GM18861 (cell line): ENCODE measurements at regions not wholly inside any gene's neighbourhood (a gene's known extent, or its start where the extent isn't known, plus 50 kb on each side); places are given as distances from the start of the nearest gene placed in this dataset.
"Not testable (repeated sequence)": the region's sequence is repeated elsewhere in the genome, so short reads cannot be mapped to it uniquely, and the experiment has no call there.

Source experiments
- ATAC-seq: cut with Tn5 transposase; IDR thresholded peaks from one replicate; pipeline ENCODE4 v1.9.1; 2021; ENCODE audit not compliant: unreplicated experiment

DNA sequence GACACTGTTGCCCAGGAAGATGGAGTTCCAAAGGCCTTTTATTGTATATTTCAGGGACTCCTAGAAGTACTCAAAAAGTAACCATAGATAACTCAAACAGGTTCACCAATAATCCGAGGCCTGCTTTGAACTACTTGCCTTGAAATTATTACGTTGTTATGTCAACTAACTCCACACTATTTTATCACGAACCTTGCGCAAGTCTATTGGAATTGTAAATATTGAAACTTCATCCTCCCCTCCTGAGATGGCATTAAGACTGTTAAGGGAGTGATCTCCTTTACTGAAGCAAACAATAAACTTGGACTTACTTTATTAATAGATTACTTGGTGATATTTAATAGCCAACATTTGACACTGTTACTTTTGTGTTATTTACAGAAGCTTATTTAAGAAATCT lies 199.6 kb upstream of the GADL1 start:
- no peak for ATAC-seq

DNA sequence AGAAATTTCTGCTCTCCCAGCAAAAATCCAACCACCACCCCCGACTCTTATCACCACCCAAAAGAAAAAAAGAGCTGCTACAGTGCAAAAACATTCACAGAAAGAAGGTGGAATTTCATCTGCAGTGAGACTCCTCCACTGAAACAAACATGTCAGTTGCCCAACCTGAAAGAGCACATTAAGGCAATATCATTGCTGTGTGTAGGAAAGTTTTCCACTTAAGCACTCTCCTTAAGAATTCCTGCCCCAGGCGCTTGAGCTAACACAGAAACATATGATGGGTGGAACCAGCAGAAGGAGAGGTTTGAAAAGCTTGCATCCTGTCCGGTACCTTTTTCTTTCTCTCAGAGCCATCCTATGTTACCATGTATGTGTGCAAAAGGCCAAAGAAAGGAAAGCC lies 200.8 kb upstream of the GADL1 start:
- no peak for ATAC-seq

DNA sequence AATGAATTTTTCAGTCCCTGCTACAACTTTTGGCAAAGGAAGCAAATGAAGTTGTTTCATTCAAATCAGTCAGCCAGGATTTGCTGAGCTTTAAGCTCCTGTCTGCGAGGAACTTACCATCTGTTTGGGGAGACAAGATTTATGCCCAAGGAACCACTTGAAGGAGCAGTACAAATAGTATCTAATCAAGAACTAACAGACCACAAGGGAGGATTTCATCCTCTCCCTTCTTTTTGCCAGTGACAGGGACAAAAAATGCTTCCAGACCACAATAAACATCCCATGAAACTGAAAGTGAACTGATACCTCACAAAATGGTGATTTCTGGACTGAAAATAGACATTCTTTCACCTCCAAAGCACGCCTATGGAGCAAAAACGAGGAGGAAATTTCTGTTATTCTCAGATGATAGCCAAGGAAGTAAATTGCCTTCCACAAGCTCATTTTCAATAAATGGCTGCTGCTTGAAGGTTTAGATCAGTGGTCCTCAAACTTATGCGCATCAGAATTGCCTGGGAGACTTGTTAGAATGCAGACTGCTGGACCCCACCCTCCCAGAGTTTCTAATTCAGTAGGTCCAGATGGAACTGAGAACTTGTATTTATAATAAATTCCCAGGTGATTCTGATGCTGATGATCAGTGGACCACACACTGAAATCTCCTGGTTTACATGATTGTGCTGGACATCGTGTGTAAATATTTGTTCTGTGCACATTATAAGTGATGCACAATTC lies 202.4 kb upstream of the GADL1 start:
- no peak for ATAC-seq

- no peak for ATAC-seq
Observed at GRCh38 chr3:31100519-31100918, 206.1 kb upstream of the GADL1 start.

- ATAC-seq = not testable (repeated sequence)
Observed at GRCh38 chr3:31101285-31101684, 206.8 kb upstream of the GADL1 start.

GRCh38 chr3:31102196-31102879 lies 207.9 kb upstream of the GADL1 start:
- ATAC-seq = no peak

DNA sequence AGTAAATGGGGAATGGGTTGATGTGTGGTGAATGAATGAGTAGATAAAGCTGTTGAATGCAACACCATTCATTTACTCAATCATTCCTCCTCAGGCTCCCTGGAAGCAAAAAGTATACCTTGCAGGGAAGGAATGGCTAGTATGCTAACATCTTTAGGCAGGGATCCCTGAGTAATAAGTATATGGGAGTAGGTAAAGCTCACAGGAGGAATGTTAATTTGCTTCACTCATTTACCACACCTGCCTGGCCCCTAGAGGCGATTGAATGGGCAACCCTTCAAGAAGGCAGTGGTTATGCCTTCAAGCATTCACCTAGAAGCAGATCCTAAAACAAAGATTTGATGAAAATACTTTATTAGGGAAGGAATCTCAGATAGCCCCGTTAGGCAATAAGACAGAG lies 208.7 kb upstream of the GADL1 start:
- no peak for ATAC-seq

DNA sequence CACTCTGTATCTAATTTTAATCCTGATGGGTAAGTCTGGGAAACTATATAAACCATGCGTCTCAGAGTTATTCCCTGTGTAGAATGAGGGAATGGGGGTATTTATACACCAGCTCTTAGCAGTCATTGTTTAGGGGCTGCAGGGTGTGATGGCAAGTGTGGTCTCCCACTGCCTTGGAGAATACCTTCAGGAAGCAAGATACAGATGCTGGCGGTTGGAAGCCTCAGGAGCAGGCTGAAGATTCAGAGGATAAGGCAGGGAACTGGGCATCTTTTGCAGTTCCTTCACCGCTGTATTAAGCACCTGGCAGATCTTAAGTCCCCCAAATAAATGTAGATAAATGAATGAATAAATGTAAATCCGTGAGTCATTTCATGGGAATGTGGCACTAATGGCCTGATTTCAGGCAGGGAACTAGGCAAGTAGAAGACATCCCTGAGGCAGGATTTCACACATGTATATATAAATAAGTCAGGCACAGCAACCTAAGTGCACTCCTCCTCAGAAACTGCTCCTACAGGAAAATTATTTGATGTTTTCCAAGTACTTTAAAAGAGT lies 209.2 kb upstream of the GADL1 start:
- no peak for ATAC-seq

GRCh38 chr3:31105011-31105410 lies 210.6 kb upstream of the GADL1 start:
- no peak for ATAC-seq

DNA sequence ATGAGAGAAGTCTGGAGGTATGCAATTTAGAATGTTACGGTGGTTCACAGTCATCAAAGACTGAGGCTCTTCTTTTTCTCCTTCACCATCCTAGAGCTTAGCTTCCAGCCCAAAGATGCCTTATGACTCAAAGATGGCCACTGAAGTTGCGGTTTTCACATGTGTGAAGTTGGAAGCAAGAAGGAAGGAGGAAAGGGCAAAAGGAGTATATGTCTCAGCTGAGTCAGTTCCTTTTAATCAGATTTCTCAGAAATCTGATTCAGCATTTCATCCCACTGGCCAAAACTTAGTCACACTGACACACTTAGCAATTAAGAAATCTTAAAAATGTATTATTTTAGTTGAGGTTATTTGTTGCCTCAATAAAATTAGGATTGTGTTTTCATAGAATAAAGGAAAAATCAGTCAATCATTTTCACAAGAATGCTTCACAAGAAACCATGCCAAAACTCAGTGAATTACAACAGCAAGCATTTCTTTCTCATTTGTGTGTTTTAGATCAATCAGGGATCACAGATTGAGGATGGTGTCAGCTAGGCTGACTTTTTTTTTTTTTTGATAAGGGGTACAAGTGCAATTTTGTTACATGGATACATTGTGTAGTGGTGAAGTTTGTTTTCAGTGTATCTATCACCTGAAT lies 211.1 kb upstream of the GADL1 start:
- no peak for ATAC-seq

GRCh38 chr3:31106204-31106603 lies 211.7 kb upstream of the GADL1 start:
- ATAC-seq = no peak

DNA sequence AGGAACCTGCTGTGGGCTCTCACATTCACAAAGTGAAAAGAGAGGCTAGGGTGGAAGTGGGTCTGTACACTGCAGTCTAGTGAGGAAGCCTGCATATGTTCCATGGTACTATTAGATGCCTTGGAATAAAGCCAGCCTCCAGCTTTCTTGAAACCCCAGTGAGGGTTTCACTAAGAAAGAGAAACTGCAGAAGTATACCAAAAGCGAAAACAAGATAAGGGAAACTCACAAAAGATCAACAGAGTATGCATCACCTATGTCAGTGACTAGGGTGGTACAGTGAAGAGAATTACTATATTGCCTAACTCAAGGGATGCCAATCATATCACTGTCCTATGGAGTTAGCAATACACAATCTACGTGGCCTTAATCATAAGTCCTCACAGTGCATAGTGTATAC lies 212.5 kb upstream of the GADL1 start:
- peak; percentile 88 for ATAC-seq

DNA sequence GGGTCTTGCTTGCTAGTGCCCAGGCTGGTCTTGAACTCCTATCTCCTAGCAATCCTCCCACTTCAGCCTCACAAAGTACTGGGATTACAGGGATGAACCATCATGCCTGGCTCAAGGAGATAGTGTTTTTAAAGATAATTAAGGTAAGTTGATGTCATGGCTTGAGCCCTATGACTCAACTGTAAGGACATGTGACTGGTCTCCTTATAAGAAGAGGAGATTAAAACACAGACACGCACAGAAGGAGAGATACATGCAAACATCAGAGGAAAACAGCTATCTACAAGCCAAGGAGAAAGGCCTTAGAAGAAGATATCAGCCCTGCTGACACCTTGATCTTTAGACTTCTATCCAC lies 220.4 kb upstream of the GADL1 start:
- ATAC-seq = no peak

DNA sequence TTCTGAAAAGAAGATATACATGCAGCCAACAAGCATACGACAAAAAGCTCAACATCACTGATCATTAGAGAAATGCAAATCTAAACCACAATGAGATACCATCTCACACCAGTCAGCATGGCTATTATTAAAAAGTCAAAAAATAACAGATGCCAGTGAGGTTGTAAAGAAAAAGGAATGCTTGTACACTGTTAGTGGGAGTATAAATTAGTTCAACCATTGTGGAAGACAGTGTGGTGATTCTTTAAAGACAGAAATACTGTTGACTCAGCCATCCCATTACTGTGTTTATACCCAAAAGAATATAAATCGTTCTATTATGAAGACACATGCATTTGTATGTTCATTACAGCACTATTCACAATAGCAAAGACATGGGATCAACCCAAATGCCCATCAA lies 221.1 kb upstream of the GADL1 start:
- not testable (repeated sequence) for ATAC-seq

DNA sequence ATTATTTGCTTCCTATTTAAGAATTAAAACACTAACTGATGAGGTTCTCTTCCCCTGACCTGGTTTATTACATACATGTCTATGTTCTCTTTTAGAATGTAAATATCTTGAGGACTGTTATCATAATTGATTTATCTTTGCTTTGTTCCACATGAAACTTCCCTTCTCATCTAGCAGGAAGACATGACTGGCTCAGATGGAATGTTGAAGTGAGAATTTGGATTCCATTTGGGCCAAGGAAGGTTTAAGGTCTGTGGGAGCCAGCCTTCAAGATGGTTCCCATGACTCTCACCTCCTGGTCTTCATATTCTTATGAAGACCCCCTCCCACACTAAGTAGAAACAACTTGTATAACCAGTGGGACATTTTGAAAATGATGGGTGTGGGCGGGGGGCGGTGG lies 222.2 kb upstream of the GADL1 start:
- no peak for ATAC-seq

DNA sequence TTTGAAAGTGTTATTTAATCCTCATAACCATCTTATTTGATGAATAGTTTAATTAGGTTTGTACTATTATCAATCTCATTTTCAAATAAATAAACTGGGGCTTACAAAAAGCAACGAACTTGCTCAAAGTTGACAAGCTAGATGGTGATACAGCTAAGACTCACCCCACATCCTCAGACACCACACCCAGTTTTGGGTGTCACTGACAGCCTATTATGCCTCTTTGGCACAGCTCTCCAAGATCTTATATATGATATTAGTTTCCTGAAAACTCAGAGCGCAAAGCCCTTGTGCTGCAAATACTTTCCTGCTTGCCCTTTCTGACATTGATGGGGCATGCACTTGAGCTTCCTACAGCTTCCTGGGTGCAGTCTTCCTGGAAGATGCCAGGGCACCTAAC lies 223.4 kb upstream of the GADL1 start:
- no peak for ATAC-seq

- ATAC-seq = no peak
Observed at GRCh38 chr3:31124373-31124772, 229.9 kb upstream of the GADL1 start.

DNA sequence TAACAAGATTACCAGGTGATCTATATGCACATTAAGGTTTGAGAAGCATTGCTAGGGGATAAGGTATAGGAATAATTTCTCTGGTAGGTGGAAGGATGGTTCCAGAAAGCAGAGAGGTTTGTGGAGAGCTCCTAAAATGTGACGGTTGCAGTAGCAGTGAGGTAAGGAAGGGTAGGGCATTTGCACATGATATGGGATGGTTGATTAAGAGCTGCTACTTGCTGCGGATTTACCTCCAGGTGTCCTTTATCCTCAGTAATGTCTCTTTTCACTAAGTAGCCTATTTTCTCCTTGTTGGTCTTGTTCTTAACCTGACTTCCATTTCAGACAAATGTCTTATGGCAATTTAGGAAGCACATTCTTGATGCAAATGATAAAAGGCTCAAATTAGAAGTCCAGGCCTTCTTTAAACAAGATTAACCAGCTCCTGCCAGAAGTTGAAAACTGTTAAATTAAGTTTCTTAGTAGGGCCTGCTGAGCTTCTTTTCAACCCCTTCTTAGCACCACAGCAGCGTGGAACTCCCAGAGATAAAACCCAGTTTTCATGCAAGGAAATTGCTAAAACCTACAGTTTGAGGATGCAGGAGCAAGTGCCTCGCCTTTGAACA lies 231.1 kb upstream of the GADL1 start:
- no peak for ATAC-seq

- ATAC-seq = peak; percentile 45
Observed at GRCh38 chr3:31129241-31129640, 234.8 kb upstream of the GADL1 start.

DNA sequence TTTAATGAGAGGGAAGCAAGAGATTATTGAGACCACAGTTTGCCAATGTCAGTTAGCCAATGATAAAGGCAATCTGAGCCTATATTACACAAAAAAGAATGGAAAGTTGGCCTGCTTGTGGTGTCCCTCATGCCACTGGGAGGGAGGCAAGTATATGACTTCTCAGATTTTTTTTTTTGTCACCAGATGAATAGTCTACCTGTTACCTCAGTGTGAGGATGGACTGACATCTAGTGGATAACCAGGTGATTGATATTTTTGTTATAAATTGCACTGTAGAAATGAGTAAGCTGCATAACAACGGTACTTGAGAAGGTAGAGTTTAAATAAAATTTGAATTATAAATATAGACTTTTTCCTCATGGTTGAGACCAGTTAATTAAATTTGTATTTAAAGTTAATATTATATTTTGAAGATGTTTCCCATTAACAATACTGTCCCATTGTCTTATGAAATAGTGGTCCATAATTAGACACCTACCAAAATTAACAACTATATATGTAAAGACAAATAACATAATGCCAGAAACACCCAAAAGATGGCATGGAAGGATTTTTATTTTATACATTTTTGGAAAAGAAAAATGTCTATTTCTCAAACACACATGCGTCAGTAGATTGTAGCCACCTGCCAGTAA lies 237.8 kb upstream of the GADL1 start:
- peak; percentile 33 for ATAC-seq

DNA sequence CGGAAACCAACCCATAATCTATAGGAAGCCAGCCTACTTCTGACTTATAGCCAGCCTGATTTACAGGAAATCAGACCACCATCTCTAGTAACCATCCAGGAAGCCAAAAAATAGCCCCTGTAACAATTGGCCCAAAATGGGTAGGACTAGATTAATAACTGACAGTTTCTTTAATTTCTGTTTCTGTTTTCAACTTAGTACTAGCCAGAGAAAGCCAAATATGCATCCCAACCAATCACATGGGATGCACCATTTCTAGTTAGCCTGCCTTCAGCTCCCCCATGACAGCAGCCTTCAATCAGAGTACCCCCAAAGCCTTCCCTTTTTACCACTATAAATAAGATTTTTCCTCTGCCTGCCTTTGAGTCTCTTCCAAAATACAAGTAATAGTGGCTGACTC lies 239.1 kb upstream of the GADL1 start:
- ATAC-seq = peak; percentile 36
